Stimulated activated CD4-positive, alpha-beta T cell treated with anti-CD3 and anti-CD28 coated beads, TNF-alpha, amount 100 ng/mL, for 24 hours (primary cell): ENCODE measurements at regions not wholly inside any gene's neighbourhood (a gene's known extent, or its start where the extent isn't known, plus 50 kb on each side); places are given as distances from the start of the nearest gene placed in this dataset.
"Not testable (repeated sequence)": the region's sequence is repeated elsewhere in the genome, so short reads cannot be mapped to it uniquely, and the experiment has no call there.

ENCODE experiments used
- DNase-seq, 3 experiments: peaks; one replicate each; pipeline ENCODE4 v3.0.0-alpha.2; 2020; ENCODE audit warnings: low read depth in 3 of 3

DNA sequence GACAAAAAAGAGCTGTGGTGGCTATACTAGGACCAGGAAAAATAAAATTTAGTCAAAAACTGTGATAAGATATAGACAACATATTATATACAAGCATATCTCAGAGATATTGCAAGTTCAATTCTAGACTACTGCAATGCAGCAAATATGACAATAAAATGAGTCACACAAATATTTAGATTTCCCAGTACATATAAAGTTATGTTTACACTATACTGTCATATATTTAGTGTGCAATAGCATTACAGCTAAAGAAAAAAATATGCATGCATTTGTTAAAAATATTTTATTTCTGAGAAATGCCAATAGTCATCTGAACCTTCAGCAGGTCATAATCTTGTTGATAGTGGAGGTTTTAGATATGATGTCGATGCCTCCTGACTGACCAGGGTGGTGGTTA lies 72.1 kb downstream of the AKR1C4 start:
- DNase-seq = no peak

DNA sequence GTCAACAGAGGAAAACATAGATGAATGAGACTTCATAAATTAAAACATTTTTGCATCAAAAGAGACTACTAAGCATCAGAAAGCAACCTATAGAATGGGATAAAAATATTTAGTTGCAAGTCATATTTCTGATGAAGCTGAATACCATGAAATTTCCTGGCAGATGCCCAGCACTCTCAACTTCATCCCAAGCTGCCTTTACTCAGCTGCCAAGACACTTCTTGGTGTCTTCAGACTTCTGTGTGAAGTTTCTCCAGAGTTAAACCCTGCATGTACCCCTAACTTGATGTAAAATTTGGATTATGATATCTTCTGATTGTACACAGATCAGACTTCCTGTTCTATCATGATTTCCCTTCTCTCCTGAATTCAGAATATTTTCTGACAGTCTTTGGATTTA lies 73.2 kb downstream of the AKR1C4 start:
- DNase-seq = no peak

DNA sequence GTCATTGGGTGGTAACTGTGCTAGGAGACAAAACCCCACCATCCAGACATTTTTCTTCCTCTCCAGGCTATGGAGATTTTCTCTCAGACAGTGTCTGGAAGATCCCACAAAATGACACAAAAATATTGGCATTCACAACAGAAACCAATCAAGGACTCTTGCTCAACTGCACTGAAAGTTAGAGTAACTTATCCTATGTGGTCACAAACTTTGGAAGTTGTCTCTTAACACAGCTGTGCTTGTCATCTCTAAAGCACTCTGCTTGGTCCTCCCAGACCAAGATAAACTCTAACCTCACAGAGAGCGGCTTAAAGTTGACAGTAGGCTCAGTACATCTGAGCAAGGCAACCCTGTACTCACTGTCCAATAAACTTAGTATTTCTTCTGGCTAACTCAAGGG lies 74.9 kb downstream of the AKR1C4 start:
- DNase-seq = no peak

DNA sequence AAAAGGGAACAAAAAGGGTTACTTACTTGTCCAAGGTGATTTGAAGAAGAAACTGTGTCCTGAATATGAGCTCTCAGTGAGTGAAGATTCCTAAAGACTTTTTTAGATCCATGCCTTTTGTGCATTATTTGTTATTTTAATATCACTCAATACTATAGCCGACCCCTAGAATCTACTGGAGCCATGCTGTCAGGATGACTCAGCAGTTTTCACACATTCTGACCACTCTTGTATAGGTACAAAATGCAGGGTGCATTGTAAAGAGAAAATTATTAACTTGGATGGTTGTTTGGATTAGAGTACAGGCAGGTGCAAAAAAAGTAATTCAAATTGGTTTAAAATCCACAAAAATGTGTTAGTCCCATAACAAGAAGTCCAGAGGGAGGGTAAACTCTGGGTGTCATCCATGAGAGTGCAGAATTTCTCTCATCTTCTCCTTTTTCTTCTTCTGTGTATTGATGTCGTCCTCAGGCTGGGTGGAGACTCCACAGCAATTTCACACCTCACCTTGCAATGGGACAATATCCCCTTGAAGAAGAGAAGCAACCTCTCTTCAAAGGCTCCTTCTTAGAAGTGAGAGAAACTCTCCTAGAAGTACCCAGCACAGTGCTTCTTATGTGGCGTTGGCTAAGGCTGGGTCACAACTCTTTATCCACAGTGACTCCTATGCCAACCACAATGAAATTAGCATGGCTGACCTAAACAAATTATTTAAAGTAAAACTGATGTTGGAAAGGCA lies 75.6 kb downstream of the AKR1C4 start:
- DNase-seq = no peak

DNA sequence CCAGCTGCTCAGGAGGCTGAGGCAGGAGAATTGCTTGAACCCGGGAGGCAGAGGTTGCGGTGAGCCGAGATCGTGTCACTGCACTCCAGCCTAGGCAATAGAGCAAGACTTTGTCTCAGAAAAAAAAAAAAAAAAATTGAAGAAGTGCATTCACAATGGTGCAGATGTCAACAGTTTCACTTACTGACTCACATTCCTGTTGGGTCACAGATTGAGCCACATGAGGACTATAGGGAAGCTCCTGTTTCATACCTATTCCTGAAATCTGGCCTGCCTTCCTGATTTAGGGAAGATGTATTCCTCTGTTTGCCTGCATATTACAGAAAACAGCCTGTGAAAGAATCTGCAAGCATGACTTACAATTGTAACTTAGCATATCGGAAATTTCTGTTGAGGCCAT lies 78.2 kb downstream of the AKR1C4 start:
- DNase-seq = no peak

DNA sequence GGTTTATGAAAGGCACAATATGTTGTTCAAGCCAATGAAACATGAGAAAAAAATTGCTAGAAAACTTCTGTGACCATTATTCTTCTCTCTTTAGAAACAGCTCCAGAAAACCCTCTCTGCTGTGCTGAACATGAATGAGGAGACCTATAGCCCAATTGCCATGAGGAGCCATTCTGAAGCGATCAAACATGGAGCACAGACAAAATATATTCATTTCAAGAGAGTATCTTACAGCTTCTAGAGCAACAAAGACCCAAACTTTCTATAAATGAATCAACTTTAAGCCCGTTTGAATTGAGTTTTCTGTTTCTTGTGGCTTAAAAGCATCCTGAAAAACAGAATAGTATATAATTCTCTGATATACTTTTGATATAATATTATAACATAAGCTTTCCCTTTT lies 83.4 kb upstream of the UCN3 start:
- DNase-seq = no peak

DNA sequence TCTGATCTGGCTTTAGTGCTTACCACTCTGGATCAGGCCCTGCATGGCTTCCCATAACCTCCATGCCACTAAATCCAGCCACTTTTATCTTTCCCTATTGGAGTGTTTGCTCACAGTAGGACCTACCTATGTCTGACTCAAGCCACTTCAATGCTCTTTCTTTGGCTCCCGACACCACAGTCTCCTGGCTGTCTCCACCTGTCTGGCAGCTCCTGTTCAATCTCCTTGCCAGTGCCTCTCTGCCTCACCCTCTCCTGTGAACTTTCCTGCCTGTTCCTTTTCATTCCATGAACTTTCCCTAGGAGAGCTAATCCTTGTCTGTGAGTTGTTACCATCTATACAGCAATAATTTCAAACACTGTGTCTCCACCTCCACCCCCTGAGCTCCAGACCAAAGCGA lies 82.6 kb upstream of the UCN3 start:
- DNase-seq = no peak

DNA sequence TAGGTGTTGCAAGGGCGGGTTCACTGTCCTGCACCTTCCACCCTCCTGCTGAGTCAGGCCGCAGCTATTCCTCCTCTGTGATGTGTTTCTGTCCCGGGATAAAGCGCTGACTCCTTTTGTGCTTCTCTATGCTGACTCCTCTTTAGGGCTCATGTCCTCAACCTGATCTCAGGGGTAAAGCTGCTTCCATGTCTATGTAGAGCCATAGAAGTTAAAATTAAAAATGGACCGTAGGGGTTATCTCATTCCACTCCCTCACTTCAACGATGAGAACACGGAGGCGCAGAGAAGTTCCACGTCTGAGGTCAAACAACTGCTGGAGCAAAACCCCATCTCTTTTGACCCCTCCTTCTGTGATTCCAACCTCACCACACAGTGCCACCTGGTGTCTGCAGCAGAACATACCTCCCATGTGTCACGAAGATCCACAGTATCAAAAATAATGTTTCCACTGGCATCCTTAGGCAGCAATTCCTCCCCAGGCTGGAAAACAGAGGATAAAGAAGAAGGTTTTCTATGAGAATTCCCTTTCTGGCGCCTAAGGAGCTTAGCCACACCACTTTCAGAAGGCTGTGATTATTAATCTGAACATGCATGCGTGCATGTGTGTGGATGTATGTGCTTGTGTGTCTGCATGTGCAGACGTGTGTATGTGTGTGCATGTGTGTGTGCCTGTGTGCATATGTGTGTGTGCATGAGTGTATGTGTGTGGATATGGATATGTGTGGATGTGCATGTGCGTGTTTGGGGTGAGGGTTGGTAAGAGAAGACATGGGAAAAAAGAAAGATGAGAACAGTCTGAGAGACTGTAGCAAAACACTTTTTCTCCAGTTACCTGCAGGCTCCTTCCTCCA lies 81.2 kb upstream of the UCN3 start:
- peak; percentile 15 to 58 (median 29) for DNase-seq

DNA sequence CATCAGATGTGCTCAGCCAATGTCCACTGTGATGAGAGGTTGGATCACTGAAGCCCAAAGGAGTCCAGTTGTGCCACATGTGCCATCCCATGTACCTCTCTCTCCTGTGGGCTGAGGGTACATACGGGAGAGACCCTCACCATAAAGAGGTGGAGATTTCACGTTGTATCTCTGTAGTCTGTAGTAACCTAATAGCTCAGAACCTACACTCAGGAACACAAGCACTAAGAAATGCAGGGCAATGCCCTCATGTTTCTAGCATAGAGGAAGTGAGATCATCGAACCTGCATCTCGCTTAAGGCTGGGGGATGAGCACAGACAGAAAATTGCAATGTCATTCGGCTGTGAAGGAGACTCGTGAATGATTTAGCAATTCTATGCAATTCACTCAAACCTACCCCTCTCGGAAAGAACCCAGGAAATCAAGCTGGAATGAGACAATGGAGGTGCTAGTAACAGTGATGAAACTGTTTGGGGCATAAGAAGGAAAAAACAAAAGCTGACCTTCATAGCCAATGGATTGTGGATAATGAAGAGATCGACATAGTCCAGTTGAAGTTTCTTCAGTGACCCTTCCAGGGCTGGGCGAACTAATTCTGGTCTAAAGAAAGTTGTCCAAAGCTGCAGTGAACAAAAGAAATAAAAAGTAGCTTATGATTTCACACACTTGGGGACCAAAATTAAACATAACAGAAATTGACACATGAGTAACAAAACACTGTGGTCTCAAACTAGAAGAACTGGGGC lies 80.3 kb upstream of the UCN3 start:
- DNase-seq = no peak

DNA sequence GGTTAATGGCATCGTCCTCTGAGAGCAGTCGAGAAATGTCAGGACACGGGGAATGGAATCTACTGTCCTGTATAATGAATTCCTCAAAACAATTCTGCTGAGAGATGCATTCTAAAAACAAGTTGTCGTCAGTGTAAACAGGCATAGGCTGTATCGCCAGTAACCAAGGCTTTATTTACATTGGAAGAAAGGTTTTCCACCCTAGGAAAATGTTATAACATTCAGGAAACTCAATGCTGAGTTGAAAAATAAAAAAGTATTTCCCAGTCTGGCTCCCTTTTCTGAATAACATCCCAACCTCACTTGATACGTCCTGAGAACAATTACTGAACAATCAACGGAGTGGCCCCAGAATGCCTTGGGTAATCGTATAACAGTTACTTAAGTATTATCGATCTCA lies 79.6 kb upstream of the UCN3 start:
- DNase-seq = no peak

DNA sequence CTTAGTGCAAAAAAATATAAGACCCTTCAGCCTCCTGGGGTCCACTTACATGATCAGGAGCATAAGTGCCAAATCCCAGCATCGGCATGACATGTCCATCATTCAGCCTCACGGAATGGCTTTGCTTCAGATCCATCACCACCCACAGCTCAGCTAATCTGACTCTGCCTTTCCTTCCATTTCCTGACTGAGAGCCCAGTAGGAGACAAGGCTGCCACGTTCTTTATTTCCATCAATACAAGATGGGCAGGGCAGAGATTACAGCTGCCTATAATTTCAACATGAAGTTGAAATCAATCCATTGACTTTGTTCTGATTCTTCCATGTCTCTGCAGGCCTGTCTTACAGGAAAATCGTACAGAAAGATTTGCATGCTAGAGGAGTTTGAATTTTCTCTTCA lies 76.4 kb upstream of the UCN3 start:
- DNase-seq = no peak

DNA sequence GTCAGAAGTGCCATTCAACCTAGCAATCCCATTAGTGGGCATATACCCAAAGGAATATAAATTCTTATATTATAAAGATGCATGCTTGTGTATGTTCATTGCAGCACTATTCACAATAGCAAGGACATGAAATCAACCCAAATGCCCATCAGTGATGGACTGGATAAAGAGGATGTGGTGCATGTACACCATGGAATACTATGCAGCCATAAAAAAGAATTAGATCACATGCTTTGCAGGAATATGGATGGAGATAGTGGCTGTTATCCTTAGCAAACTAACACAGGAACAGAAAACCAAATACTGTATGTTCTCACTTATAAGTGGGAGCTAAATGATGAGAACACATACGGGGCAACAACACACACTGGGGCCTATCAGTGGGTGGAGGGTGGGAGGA lies 75.5 kb upstream of the UCN3 start:
- not testable (repeated sequence) for DNase-seq

DNA sequence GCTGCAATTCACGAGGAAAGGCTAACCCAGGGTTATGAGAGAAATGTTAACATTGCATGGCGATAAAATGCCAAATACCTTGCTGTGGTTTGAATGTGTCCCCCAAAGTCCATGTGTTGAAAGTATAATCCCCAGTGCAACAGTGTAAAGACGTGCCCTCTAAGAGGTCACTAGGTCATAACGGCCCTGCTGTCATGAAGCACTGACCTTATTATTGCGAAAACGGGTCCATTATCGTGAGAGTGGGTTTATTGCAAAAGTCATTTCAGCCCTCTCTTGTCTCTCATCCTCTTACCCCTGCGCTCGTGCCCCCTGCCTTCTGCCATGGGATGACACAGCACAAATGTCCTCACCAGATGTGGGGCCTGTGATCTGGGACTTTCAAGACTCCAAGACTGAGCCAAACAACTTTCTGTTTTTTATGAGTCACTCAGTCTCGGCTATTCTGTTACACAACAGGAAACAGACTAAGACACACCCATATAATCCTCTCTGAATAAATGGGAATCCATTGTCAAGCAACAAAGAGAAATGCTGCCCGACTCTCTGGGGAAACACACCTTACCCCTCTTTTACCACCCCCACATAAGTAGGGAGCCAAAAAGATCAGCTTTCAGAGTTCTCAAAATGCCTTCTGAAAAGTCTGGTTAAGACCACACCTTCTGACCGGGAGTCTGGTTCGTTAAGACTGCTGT lies 73.1 kb upstream of the UCN3 start:
- peak in 2 of 3 experiments; percentile 36 to 48 for DNase-seq

DNA sequence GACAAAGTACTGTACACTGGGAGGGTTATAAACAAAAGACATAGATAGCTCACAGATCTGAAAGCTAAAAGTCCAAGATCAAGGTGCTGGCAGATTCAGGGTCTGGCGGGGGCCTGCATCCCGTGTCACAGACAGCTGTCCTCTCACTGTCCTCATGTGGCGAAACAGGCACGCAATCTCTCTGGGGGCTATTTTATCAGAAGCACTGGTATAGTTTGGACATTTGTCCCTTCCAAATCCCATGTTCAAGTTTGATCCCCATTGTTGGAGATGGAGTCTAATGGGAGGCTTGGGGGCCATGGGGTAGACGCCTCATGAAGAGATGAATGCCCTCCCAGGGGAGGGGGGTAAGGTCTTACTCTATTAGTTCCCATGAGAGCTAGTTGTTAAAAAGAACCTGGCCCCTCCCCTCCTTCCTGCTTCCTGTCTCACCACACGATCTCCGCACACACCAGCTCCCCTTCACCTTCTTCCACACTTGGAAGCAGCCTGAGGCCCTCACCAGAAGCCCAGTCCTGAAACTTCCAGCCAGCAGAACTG lies 72.5 kb upstream of the UCN3 start:
- peak in 1 of 3 experiments; percentile 26 for DNase-seq

DNA sequence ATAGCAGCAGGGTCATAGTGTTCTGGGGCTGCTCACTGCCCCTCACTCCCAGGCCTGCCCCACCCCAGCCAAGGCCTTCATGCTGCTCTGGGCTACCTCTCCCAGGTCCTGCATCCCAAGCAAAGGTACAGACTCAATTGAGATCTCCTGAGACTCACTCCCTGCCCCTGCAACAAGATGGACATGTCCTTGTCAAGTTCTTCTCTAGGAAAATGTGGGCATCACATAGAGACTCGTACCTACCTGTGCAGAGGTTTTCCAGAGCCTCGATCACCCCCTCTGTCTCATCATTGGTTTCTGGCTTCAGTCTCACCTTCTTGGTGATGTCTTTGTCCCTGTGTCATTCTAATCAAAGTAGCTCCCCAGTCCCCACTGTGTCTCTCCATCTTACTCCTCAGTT lies 71.8 kb upstream of the UCN3 start:
- not testable (repeated sequence) for DNase-seq

DNA sequence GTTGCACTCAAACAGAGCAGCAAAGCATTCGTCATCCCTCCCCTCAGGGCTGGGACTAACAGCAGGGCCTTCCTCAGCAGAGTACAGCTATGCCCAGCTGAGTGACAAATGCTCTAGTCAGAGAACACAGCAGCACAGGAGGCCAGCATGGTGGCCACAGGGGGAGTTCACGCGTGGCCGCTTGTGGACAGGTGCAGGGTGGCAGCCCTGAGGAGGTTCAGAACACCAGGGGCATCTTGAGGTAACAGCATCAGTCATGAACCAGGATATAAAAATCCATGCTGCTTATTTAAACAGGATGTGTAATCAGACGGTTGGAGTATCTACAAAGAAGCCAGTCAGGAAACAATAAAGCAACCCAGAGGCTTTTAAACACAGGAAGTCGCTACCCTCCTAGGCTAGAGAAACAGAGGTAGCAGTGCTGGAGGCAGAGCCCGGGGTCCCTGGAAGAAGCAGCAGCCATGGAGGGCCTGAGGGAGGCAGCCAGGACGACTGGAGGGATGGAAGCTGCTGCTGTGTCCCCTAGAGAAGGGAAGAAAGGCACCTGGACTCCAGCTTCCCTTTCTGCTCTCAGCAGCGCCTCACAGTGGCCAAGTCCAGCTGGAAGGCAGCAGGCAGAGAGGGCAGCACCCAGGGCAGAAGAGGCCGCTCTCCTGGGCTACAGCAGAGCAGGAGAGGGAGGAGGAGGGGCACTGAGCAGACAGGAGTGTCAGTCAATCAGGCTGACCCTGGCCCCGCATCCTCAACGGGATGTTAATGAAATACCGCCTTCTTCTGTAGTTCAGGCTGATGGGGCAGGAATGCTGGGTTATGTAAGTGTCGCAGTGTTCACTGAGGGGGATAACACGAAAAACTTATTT lies 70.8 kb upstream of the UCN3 start:
- DNase-seq = peak in 2 of 3 experiments; percentile 46 to 81

DNA sequence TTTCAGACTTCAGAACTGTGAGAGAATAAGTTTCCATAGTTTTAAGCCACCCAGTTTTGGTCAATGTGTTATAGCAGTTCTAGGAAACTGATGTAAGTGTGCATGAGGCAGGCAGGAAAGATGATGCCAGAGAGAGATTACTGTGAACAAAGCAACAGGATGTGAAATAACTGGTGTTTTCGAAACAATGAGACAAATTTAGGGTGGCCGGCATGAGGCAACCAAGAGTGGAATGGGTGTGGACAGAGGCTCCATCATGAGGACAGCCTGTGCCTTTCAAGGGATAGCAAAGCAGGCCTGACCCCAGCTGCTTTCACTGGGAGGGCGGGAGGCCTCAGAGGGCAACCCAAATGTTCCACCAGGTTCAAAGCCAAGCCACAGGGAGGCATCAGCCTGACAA lies 67.3 kb upstream of the UCN3 start:
- no peak for DNase-seq

DNA sequence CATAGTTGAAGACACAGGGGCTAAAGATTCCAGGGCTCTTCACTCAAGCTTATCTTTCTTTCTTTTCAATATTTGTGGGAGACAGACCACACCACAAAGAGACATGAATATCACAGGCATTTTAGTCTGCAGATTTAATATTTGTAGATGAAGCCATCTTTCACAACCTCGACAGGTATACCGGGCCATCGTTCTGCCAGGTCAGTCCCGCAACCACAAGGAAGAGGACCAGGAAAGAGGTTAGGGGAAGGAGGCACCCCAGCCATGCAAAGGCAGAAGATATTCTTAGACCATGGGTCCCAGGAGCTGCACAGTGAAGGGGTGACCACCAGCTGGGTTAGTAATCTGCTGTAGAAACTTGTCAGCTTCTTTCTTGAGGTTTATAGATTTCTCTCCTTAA lies 66.8 kb upstream of the UCN3 start:
- DNase-seq = no peak

DNA sequence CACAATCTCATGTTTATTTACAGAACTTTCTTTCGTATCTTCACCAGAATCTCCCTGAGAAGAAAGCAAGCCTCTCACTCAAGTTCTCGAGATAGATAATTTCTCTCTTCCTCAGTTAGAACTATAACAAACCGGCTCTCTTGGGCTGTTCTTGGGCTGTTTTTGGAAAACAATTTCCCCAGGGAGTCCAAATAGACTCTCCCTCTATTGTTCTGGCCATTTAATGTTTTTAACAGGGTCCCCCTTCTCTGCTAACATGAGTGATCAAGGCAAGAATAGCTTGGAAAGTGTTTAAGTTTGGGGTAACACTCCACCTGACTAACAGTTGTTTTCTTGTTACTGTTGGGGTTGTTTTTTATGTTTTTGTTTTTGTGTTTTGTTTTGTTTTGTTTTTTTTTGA lies 64.8 kb upstream of the UCN3 start:
- DNase-seq = no peak

DNA sequence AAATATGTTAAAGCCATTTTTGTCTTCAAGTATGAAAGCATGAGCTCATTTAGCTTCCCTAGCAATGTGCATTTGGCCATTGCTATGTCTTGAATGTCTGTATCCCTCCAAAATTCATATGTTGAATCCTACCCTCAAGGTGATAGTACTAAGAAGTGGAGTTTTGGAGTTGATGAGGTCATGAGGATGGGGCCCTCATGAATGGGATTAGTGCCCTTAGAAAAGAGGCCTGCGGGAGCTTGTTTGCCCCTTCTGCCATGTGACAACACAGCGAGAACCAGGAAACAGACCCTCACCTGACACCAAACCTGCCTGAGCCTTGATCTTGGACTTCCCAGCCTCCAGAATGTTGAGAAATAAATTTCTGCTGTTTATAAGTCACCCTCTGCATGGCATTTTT lies 61.3 kb upstream of the UCN3 start:
- no peak for DNase-seq

DNA sequence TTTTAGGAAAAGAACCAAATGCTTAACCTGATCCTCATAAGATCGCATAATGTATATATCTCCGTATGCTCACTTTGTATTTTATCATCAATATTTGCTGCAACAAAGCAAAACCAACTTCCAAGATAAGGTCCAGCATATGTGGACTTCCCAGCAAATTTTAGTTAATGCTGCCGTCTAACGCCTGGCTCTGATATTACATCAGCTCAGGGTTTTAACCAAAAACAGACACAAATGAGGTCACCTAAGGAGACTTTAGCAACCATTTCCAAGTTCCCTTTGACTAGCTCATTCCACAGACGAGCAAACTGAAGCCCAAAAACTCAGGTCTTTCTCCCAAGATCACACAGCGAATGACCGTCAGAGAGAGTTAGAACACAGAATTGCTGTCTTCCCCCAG lies 59.4 kb upstream of the UCN3 start:
- DNase-seq = no peak
